HuH-7.5 (cell line): ENCODE measurements at regions not wholly inside any gene's neighbourhood (a gene's known extent, or its start where the extent isn't known, plus 50 kb on each side); places are given as distances from the start of the nearest gene placed in this dataset.
"Not testable (repeated sequence)": the region's sequence is repeated elsewhere in the genome, so short reads cannot be mapped to it uniquely, and the experiment has no call there.

Source experiments
- DNase-seq: peaks from one replicate; pipeline ENCODE4 v3.0.0; 2011; ENCODE audit warnings: low spot score

DNA sequence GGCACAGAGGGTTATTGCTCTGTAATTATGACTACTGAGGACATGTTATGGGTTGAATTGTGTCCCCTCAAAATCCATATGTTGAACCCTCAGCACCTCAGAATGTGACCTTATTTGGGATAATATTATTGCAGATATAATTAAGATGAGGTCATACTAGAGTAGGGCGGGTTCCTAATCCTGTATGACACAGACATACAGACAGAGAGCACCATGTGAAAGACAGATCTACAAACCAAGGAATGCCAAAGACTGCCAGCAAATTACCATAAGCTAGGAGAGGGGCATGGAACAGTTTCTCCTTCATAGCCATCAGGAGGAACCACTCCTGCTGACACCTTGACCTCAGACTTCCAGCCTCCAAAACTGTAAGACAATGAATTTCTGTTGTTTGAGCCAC is 115.2 kb upstream of the OTUD4 start:
- no peak for DNase-seq

DNA sequence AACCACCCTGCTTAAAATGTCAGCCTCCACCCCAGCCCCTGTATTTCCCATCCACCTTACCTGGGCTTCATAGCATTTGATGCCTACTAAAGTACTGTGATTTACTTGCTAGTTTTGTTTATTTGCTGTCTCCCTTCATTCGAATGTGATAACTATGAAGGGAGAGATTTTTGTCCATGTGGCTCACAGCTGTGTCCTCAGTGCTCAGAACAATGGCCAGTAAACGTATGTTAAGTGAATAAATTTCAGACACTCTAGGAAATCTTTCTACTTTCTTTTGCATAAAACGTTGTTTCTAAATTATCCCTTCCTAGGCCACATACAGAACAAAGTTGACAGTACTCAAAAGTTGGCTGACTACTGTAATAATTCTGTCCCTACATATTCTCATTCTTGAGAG is 114.7 kb upstream of the OTUD4 start:
- DNase-seq: no peak

DNA sequence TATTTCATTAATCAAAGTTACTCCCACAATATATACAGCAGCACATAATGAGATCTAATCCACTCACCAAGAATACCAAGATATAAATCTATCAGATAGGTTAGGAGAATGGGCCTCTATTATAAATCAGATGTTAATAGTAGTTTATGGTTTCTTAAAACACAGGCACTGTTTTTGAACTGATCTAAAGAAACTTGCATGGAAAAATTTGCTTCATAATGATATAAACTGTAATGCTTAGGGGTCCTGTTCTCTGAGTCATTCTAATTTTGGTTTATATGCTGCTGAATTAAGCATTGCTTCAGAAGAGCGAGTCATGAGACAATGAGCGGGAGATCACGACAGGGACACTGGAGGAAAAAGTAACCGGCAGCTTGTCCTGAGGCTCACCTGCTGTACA is 113.3 kb upstream of the OTUD4 start:
- no peak for DNase-seq

DNA sequence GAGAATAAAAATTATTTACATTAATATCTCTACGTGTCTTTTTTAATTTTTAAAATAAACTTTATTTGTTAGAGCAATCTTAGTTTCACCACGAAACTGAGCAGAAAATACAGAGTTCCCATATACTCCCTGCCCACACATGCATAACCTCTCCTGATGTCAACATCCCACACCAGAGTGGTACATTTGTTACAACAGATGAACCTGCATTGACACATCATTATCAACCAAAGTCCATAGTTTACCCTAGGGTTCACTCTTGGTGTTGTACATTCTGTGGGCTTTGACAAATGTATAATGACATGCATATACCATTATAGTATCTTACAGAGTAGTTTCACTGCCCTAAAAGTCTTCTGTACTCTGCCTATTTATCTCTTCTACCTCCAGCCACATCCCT is 110.6 kb upstream of the OTUD4 start:
- no peak for DNase-seq

DNA sequence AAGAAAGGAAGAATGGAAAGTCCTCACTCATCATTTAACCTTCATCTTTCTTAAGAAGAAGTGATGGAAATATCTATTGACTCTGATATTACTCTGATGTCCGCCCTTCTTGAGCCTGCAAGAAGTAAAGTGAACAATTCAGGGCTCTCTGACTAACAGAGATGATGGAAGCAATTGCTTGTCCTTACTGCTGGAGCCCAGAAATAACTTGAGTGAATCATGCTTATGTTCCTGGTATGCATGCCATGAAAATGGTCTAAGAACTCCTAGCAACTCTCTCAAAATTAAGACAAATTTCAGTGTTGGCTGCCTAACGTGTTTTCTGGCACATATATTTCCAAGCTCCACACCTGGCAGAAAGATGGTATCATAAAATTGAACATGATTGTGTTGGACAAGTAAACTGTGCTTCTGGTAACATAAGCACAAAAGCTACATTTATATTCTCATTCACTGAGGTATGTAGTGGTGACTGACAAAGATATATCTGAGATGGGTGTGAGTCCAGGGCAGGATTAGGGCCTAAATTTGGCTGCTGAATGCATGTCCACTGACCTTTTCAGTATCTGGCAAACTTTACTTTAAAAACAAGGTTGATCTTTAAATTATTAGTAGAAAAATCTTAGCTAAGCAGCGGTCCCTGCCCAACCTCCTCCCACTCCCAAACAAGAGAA is 109.2 kb upstream of the OTUD4 start:
- no peak for DNase-seq

DNA sequence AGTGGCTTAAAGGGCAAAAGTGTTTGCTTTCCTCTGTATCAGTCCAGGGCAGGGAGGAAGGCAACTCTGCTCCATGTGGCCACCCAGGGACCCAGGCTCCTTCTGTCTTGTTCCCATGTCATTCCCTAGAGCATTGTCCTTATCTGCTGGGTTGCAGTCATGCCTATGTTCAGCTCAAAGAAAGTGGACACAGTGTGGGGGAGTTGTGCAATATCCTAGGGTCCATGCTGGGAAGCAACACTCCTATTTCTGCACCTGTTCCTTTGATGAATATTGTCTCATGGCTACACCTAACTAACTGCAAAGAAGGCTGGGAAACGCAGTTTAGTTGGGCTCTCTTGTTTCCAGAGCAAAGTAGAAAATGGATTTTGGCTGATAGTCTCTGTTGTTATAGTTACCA is 107.0 kb upstream of the OTUD4 start:
- no peak for DNase-seq

DNA sequence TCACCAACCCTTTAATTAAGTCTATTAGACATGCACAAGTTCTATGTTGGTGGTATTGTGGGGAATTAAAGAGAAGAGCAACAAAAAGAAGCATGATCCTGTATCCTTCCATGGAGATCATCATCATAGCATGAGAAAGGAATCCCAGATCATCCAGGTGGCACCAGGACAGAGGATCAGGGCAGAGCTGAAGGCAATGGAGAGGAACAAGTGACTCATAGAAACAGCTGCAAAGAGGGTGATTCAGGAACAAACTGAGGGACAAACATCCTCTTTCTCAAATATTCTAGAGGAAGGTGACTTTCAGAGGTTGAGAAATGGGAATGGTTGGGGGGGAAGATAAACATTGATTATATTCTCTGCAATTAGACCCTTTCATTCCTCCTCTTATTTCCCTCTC is 105.5 kb upstream of the OTUD4 start:
- no peak for DNase-seq

DNA sequence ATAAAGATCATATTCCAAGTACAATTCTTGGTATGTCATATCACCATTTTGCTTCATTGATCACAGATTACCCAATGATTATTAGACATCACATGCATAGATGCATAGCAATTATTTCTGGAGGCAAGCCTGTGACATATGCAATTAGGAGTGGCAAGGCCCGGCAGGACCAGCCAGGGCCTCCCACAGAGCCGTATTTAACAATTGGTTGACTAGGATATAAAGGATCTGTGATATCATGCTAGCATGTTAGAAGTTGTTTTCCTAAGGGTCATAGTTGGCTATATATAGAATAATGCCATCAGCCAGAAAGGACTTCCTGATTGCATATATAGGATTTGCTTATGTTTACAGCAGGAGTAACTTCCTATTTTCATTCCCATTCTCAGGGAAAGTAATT is 103.5 kb upstream of the OTUD4 start:
- DNase-seq: no peak

DNA sequence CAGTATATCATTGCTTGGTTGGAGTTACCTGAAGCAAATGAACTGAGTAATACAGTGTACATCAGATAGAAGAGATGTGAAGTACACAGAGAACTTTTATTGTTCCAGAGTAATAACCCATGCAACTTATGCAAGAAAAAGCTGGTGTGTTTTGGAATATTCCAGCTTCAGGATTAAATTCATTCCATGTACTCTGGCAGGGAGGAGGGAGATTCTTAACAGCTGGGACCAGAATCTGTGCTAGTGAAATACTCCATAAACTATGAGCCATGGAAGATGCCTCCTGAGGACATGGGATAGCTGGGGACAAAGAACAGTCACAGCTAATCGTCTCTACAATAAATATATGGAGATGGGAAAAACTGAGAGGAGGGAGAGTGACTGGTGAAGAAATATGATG is 101.6 kb upstream of the OTUD4 start:
- no peak for DNase-seq

DNA sequence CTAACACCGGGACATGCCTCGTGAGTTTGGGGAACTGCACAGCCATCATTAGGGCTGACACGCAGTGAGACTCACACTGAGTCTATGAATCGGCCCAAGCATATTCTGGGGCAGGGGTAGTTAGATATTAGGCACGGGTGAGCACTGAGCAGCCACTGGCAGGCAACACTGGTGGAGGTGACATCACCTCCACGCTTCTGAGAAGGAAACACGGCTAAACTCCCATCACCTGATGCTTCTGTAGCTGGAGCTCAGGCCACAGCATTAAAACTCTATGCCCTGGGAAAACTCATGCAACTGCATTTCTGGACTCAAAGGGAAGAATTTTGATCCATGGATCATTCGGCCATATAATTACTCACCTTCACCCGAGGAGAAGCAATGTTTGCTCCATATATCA is 100.8 kb upstream of the OTUD4 start:
- DNase-seq: no peak

DNA sequence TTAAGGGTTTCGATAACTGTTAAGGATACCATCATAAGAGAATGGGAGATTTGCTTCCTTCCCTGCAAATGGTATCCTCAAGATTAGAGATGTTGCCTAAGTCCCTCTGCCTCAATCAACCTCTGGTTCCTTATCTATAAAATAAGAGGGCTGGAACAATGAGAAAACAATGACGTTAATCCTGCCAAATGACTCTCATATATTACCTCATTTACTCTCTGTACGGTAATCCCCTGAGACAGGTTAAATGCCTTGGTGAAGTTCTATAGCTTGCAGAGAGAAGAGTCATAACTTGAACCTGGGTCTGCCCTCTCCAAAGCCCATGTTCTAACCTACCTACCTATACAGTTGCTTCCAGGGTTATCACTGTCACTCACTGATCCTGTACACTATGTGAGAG is 100.2 kb upstream of the OTUD4 start:
- no peak for DNase-seq

DNA sequence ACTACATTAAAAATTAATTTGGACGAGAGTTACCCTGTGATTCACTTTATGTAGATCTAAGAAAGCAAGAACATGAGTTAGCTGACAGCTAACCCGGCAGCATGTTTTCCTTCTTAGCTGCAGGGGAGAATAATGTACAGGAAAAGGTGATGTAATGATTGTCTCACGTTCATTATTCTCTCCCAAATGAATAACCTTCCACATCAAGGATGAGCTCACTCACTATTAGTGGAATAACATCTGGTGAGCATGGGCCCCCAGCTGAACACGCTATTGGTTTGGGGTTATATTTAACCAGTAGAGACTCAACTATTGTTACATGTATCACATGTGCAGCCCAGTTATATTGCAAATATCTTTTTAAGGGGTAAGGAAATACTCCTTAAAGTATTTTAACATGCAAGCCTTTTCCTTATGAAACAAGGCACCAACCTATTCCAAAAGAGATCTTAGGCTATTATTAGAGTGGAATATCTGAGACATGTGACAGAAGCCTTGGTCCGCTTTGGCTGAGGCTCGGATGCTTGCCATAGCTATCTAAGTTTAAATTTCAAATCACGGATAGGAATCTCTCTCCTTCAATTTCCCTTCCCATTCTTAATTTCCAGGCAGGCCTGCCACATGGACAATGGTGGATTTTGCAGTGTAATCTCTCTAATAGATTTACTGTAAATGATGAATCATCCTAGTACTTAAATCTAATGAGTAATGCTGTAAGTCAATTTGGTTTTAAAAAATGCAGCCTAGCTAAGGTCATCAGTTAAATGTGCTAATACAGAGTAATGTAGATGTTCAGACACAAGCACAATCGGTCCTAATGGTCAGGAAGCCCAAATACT is 99.0 kb upstream of the OTUD4 start:
- no peak for DNase-seq

DNA sequence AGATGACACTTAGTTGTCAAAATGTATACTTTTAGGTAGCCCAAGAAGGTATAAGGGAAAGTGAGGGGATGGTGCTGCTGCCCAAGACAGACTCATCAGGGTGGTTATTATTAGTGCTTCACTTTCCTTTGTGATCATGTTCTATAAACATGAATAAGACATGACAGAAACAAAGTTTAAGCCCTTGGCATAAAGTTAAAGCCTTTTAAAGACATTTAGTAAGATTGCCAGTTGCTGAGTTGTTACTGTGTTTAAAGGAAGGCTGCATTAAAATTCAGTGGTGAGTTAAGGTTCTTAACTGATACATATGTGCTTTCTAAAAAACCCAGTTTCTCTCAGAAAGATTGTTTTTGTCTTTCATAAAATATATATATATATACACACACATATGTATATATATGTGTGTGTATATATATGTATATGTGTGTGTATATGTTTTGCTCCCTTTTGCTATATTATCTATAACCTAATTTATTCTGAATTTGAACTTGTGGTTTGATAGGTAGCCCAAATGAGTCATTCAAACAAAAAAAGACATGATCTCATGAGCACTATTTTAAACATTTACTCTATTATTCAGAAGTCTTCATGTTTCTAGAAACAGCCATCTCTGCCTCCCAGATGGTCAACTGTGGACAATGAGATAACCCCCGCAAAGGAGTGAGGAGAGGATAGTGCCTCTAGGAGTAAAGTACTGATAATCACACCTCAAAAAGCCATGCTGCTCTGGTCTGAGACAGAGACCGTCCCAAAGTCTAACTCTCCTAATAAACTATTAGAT is 98.1 kb upstream of the OTUD4 start:
- no peak for DNase-seq

DNA sequence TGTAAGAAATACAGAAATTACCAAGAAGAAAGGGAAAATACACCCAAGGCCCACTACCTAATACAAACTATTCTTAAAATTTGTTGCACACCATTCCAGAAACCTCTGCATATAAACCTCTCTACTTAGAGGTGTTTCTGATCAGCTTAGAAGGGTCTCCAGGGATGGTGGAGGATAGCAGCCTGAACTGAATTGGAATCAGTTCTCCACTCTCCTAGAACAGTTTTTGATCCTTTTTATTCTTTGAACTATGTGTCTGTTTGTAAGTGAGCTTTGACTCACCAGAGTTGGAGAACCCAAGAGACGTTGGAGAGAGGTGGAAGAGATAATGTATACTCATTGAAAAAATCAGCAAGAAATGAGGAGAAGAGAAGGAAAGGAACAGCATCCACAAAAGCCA is 96.6 kb upstream of the OTUD4 start:
- DNase-seq: no peak

DNA sequence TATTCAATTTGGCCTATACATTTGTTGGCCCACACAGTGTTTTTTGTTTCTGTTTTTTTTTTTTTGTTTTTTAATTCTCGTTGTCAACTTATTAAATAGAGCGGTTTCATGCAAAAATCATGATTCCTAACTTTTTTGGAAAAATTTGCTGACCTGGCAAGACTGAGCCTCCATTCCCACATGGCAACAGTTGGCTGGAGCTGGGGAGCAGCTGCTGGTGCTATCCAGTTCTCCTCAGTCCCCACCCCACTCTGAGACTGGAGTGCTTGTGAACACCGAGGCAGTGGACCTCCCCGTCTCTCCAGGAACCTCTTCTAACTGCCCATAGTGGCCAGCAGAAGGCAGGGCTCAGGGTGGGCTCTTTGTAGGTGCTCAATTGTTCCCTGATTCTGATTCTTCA is 95.7 kb upstream of the OTUD4 start:
- no peak for DNase-seq

DNA sequence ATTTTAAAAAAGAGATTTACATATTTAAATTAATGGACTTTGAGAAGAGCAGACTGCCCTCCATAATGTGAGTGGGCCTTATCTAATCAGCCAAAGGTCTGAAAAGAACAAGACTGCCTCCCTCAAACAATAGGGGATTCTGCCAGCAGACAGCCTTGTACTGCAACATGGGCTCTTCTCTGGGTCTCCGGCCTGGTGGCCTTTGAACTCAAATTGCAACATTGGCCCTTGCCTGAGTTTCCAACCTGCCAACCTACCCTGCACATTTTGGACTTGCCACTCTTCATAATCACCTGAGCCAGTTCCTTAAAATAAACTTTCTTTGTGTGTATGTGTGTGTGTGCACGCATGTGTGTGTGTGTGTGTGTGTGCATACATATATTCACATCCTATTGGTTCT is 90.8 kb upstream of the OTUD4 start:
- DNase-seq: no peak

DNA sequence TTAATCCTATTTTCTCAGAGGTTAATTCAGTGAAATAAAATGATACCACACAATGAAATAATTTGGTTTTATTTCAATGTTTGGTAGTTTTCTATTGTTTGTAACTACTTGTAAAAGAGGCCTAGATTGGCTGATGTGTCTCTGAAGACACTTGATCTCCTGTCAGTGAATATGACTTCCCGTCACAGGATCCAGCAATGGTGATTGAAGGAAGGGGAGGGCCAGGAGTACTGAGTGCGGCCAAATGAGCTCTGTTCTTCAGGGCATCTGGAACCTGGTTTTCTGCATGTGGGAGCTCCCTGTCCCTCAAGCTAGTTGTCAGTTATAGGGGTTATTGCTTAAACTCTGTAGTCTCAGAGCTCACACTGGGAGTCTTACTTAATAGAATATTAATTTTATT is 86.5 kb upstream of the OTUD4 start:
- DNase-seq: no peak

DNA sequence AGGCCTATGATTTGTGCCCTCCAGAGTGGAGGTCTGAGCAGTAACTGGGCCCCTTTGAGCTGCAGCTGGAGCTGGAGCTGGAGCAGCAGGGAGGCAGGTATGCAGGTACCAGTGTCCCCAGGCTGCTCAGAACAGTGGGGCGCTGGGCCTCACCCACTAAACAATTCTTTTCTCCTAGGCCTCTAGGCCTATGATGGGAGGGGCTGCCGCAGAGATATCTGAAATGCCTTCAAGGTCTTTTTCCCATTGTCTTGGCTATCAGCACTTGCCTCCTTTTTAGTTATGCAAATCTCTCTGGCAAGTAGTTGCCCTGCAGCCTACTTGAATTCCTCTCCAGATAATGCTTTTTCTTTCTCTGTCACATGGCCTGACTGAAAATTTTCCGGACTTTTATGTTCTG is 79.7 kb upstream of the OTUD4 start:
- no peak for DNase-seq

DNA sequence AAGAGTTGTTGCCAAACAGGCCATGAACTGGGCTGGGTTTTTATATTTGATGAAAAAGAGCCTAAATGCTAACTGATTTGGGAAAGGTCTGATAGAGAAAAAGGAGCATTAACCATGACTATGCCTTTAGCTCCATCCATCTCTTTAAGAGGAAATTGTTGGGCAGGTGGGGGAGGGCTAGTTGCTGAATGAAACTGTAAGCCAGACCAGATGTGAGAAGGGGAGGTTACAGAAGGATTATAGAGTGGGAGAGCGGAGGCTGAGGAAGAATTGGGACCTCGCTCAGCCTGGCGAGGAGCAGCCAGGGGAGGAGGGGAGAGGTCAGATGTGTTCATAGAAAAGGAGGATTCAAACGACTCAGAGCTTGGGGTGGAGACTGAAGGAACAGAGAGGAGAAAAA is 74.9 kb upstream of the OTUD4 start:
- not testable (repeated sequence) for DNase-seq

DNA sequence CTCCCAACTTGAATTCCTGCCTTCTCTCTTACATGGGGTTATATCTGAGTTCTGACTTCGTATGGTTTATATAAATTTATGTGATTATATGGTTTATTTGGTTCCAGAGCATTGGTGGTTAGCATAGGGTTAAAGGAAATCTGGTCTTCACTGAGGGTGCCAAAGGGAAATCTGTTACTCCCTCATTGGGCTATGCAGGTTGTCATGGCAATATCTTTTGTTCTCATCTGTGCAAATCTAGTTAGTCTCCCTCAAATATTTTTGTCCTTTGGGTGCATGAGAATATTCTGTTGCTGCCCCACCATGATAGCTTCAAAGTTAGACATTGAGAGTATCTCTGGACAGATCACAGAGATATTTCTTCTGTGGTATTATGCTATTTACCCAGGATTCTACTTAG is 71.8 kb upstream of the OTUD4 start:
- DNase-seq: no peak

DNA sequence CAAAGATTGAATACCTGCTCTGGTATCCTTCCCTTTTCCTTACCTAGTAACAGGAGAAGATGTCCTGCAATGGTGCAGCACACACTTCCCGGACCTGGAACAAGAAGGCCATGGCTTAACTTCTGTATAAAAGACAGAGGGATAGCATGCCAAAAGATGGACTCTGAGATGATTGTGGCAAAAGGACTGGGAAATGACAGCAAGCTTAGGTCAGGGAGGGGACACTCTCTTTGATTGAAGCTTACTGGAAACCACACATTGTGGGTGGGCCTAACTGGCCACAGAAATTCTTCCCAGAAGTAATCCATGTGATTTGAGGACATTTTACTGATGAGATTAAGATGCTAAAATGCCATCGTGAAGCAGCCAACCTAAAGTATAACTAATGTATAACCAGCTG is 71.0 kb upstream of the OTUD4 start:
- DNase-seq: no peak

DNA sequence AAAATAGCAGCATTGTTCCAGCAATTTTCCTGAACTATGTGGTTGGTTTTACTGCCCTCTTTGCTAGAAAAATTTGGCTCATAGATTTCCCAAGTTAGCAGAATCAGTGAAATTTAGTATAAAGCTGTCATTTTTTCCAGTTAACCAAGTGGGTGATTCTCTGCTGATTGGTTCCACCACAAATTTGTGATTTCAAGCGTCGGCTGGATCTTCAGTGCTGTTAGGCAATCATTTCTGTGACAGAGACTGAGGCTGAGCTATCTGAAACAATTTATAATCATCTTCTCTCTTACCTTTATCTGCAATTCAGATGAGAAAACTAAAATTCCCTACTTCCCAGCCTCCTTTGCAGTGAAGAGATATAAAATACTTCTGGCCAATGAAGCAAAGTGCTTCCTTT is 68.6 kb upstream of the OTUD4 start:
- no peak for DNase-seq

DNA sequence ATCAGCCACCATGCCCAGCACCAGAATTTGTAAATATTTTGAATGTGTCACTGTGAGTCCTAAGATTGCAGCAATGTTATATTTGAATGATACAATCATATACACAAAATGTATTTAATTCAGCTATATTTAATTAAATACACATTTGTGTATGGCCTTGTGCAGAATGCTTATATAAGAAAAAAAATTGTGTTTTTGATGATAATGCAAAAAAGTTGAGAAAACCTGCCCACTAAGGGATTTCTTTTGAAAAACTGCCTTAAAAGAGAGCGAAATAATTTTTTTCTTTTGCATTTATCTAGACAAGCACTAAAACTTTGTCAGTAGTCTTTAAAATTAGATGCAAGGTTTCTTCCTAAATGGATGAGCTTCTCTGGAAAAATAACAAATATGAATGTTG is 68.1 kb upstream of the OTUD4 start:
- no peak for DNase-seq
